Lower leg skin (tissue), 3 donors: ENCODE measurements at regions not wholly inside any gene's neighbourhood (a gene's known extent, or its start where the extent isn't known, plus 50 kb on each side); places are given as distances from the start of the nearest gene placed in this dataset.

Source experiments
- CTCF ChIP-seq, 3 donors: fragments of 450-650 bp; IDR thresholded peaks; one replicate each; pipeline ENCODE4 v1.5.1; 2016; ENCODE audit warnings: antibody characterized with exemption in 3 of 3, mild to moderate bottlenecking in 3 of 3, moderate library complexity in 2 of 3
- POLR2A ChIP-seq, 2 donors: fragments of 450-650 bp; IDR thresholded peaks; one replicate each; pipeline ENCODE4 v1.6.1; 2016 to 2017; ENCODE audit warnings: antibody characterized with exemption in 2 of 2, mild to moderate bottlenecking in 1 of 2, moderate library complexity in 1 of 2

DNA sequence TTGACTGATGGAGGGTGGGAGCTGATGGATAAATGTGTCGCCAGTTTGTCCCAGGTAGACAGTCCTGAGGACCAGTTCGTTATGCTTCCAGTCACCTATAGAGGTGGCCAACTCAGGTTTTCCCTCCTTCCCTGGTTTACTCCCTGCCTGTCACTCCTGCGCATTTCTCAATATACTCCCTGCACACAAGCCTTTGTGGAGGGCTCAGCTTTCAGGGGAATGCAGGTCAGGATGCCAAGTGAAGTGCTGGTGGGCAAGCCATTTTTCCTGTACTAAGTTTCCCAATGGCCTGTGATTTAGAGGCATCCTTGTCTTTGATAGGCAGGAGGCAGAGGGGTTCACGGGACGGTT is 473.5 kb upstream of the ZMIZ1 start:
- TF ChIP-seq CTCF (IDR thresholded peaks at IDR 0.05) (no peak), POLR2A (IDR thresholded peaks at IDR 0.05) (no peak)
